Spleen (tissue), 11 donors: ENCODE measurements at regions not wholly inside any gene's neighbourhood (a gene's known extent, or its start where the extent isn't known, plus 50 kb on each side); places are given as distances from the start of the nearest gene placed in this dataset.
A peak's percentile ranks its signal among the peaks of the same experiment; 100 is the strongest.

Experiments
- DNase-seq: peaks from one replicate; pipeline ENCODE4 v3.0.0-alpha.2; 2020
- H3K27ac ChIP-seq, 8 donors: fragments of 200-600 bp; sonication (generic) in 7 of 8; 1 replicate in 4 of 8; 2 replicates in 4 of 8; pipeline versions ENCODE4 v1.5.0 to v1.8.0; 2016 to 2021; ENCODE audit warnings: inconsistent platforms in 4 of 8, mild to moderate bottlenecking in 4 of 8, moderate library complexity in 1 of 8
- H3K27me3 ChIP-seq, 7 donors: fragments of 200-600 bp; sonication (generic) in 6 of 7; replicated peaks in 1 of 7; 1 replicate in 4 of 7; 2 replicates in 3 of 7; pipeline versions ENCODE4 v1.5.0 to v1.8.0; 2016 to 2021; ENCODE audit warnings: inconsistent platforms in 3 of 7, mild to moderate bottlenecking in 1 of 7
- H3K36me3 ChIP-seq, 6 donors: fragments of 200-600 bp; sonication (generic) in 5 of 6; 1 replicate in 4 of 6; 2 replicates in 2 of 6; pipeline versions ENCODE4 v1.5.0 to v1.8.0; 2016 to 2021; ENCODE audit warnings: inconsistent platforms in 2 of 6
- H3K4me1 ChIP-seq, 6 donors: fragments of 200-600 bp; sonication (generic) in 5 of 6; 1 replicate in 3 of 6; 2 replicates in 3 of 6; pipeline versions ENCODE4 v1.5.0 to v1.8.0; 2016 to 2021; ENCODE audit warnings: inconsistent platforms in 3 of 6
- H3K4me3 ChIP-seq, 8 donors: fragments of 200-600 bp; sonication (generic) in 7 of 8; 1 replicate in 4 of 8; 2 replicates in 4 of 8; pipeline versions ENCODE4 v1.5.0 to v1.8.0; 2016 to 2021; ENCODE audit warnings: inconsistent platforms in 4 of 8, mild to moderate bottlenecking in 4 of 8, moderate library complexity in 2 of 8
- H3K9me3 ChIP-seq, 8 donors: fragments of 200-600 bp; sonication (generic) in 7 of 8; 1 replicate in 4 of 8; 2 replicates in 4 of 8; pipeline versions ENCODE4 v1.5.0 to v1.8.0; 2016 to 2021; ENCODE audit warnings: inconsistent platforms in 4 of 8
- CTCF ChIP-seq, 11 experiments: fragments of 200-600 bp in 7 of 11; fragments of 450-650 bp in 4 of 11; sonication (generic) in 4 of 11; IDR thresholded peaks in 8 of 11; conservative IDR thresholded peaks in 3 of 11; 1 replicate in 7 of 11; 2 replicates in 4 of 11; pipeline versions ENCODE4 v1.4.0 to v1.8.0; 2016 to 2021; ENCODE audit warnings: antibody characterized with exemption in 11 of 11, inconsistent platforms in 4 of 11, mild to moderate bottlenecking in 1 of 11
- POLR2A ChIP-seq, 3 donors: fragments of 450-650 bp; IDR thresholded peaks; one replicate each; pipeline ENCODE4 v1.5.1; 2017; ENCODE audit warnings: antibody characterized with exemption in 3 of 3, mild to moderate bottlenecking in 1 of 3
- POLR2AphosphoS5 ChIP-seq, 3 donors: sonication (generic); formaldehyde crosslinking; IDR thresholded peaks; one replicate each; pipeline ENCODE4 v1.5.1; 2017; ENCODE audit warnings: antibody characterized with exemption in 3 of 3
- WGBS, 5 donors: extraction: QIAGEN DNeasy Blood & Tissue Kit in 3 of 5; methylation state at CpG; one replicate each; pipeline versions ENCODE4 v1.1.5 to v1.1.7; 2013 to 2018; 5-methylcytosine and 5-hydroxymethylcytosine counted together
- intact Hi-C: fragments of 100-400 bp; cut with DNase I; formaldehyde crosslinking; loops from one replicate; pipeline ENCODE4 v1.15.0; 2023; ENCODE audit warnings: low total_unique reads
- donor health status: healthy with polysubstance abuse.
- donor health status: DM: no; HTN: no; CAD: no; lungs with moderate emphysema.
- donor health status: DM: no; HTN: no; CAD: no.
- donor health status: Bipolar disorder and iron deficiency.
- donor health status: healthy.
- donor health status: DM: no; HTN: no; CAD: no.
- donor health status: DM: yes; HTN: yes; CAD: no.

DNA sequence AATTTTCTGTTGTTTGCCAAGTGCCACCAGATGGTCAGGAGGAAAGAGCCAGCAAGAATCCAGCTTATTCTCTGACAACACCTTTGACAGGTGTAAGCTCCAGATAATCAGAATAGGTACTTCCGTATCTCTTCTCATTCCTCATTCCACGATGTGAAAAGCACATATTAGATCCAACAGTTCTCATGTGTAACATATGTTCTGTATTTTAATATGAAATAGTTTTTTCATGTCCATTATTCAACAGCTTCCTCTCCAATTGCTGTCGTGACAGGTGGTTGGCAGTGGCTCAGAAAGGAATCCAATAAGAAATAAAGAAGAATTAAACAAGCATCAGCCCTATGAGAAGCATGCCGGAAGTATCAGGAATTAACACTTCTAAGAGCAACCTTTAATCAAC, 1624.7 kb downstream of the MRPL39 start:
- no peak overlapping the region for H3K4me3 ChIP-seq
- TF ChIP-seq CTCF (IDR thresholded peaks at IDR 0.05 in 8 of 11, conservative IDR thresholded peaks at IDR 0.05 in 3 of 11) = no peak
- TF ChIP-seq POLR2A (IDR thresholded peaks at IDR 0.05) = no peak
- TF ChIP-seq POLR2AphosphoS5 (IDR thresholded peaks at IDR 0.05) = no peak
- H3K27ac ChIP-seq = no peak overlapping the region
- DNase-seq = no peak
- peaks cover 0 to 20% (median 14%) of the 10 kb centered on the region in 8 donors for H3K9me3 ChIP-seq
- 67 to 79% (median 68%) methylated on average over 4 of the region's 4 CpGs for WGBS, 5 donors
- H3K27me3 ChIP-seq = no peaks in the 10 kb centered on the region
- intact Hi-C loops = no loop called here
- peaks cover 0 to 18% (median 7%) of the 10 kb centered on the region in 6 donors for H3K4me1 ChIP-seq
- H3K36me3 ChIP-seq = no peaks in the 10 kb centered on the region

DNA sequence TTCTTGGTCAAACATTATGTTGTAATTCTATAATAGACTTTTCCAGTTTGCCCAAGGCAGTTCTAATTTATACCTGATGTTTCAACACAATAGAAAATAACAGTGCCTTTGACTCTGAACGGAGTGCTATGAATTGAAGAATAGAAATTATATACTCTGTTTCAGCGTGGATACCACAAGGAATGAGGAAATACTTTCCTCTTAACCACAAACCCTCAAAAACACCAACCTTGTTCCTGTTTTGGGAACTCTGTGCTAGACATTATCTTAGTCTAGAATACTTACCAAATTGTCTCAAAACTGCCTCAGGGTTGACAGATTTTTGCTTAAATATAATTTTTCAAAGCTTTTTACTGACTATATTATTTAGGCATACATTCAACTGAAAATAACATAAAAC, 1629.3 kb downstream of the MRPL39 start:
- H3K27ac ChIP-seq = no peak overlapping the region
- no peaks in the 10 kb centered on the region for H3K36me3 ChIP-seq
- no peak for DNase-seq
- H3K9me3 ChIP-seq = no peaks in the 10 kb centered on the region
- H3K4me1 ChIP-seq = peaks cover 0 to 20% (median 7%) of the 10 kb centered on the region in 6 donors
- intact Hi-C loops = no loop called here
- H3K4me3 ChIP-seq = no peak overlapping the region
- 11 to 27% (median 20%) methylated on average over 2 of the region's 2 CpGs for WGBS, 5 donors
- no peak for TF ChIP-seq POLR2AphosphoS5 (IDR thresholded peaks at IDR 0.05)
- no peak for TF ChIP-seq CTCF (IDR thresholded peaks at IDR 0.05 in 8 of 11, conservative IDR thresholded peaks at IDR 0.05 in 3 of 11)
- no peak for TF ChIP-seq POLR2A (IDR thresholded peaks at IDR 0.05)
- H3K27me3 ChIP-seq = no peaks in the 10 kb centered on the region

DNA sequence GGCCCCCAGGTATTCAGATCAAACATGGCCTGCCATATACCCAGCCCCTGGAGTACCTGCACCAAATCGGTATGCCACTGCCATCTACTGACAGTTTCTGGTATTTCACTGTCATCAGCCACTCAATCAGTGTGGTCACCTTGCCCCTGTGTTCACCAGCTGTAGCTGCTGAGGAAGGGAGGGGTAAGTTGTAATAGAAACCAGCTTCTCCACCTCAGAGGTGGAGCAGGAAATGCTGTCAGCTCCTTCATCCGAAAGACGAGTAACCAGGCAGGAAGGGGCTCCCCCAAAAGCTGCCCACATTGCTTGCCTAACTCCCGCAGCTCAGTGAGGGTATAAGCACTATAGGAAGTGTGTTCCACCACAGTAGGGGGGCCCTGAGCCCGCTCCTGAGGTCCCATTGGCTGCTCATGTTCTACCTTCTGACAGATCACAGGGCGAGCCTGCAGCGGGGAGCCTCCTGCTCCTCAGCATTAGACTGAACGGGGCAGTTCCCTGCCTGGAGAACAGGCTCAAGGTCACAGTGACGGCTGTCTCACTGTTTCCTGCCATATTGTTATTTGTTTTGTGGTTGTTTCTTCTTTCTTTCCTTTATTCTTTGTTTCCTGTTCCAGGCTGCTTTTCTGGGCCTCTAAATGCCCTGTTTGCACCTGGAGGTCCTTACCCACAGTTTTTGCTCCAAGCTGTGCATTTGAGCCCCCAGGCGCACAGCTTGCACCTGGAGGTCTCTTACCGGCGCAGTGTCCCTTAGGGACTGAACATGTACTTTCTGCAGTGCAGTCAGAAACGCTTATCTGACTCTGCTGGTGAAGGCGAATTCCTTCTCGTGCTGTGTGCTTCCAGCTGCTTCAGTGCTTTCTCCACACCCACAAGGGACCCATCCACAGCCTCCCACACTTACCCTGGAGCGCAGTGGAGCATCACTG, 1638.3 kb downstream of the MRPL39 start:
- H3K9me3 ChIP-seq = no peaks in the 10 kb centered on the region
- DNase-seq = peak; percentile 88
- TF ChIP-seq POLR2AphosphoS5 (IDR thresholded peaks at IDR 0.05) (peak in 2 of 3 donors; percentile 55 to 65), CTCF (IDR thresholded peaks at IDR 0.05 in 8 of 11, conservative IDR thresholded peaks at IDR 0.05 in 3 of 11) (peak; percentile 34 to 95 (median 78)), POLR2A (IDR thresholded peaks at IDR 0.05) (no peak)
- 13 to 30% (median 21%) methylated on average over 16 of the region's 16 CpGs for WGBS, 5 donors
- peaks cover 0 to 25% (median 14%) of the 10 kb centered on the region in 6 donors for H3K4me1 ChIP-seq
- peak overlapping the region in 5 of 8 donors; percentile 19 to 61 (median 22) for H3K4me3 ChIP-seq
- no peaks in the 10 kb centered on the region for H3K27me3 ChIP-seq
- intact Hi-C loops = loop anchor here (5.0 kb wide), 1 partner anchor 122 kb away; no protein-coding TSS in a partner anchor
- no peaks in the 10 kb centered on the region for H3K36me3 ChIP-seq
- H3K27ac ChIP-seq = peak overlapping the region in 5 of 8 donors; percentile 37 to 78 (median 60)

DNA sequence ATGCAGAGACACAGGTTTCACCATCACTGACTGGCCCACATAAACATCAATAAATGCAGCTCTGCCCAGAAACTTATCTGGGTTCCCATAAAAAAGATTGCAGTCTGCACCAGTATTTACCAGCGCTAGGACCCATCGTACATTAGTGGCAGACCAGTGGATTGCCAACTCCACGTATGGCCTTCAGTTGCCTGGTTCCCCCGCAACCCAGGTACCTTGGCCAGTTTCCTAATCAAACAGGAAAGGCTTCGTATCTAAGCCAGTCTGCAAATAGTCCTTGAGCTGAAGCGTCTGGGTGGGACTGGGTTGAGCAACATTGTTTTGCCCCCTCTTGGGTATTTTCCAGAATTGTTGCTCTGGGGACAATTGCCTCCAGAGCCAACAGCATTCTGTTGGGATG, 1639.3 kb downstream of the MRPL39 start:
- intact Hi-C loops = loop anchor here (5.0 kb wide), 1 partner anchor 121 kb away; no protein-coding TSS in a partner anchor
- TF ChIP-seq CTCF (IDR thresholded peaks at IDR 0.05 in 8 of 11, conservative IDR thresholded peaks at IDR 0.05 in 3 of 11) = no peak
- no peak for TF ChIP-seq POLR2A (IDR thresholded peaks at IDR 0.05)
- TF ChIP-seq POLR2AphosphoS5 (IDR thresholded peaks at IDR 0.05) = no peak
- H3K9me3 ChIP-seq = no peaks in the 10 kb centered on the region
- H3K4me3 ChIP-seq = no peak overlapping the region
- H3K27ac ChIP-seq = peak overlapping the region in 1 of 8 donors; percentile 78
- DNase-seq = no peak
- H3K27me3 ChIP-seq = no peaks in the 10 kb centered on the region
- peaks cover 0 to 25% (median 14%) of the 10 kb centered on the region in 6 donors for H3K4me1 ChIP-seq
- H3K36me3 ChIP-seq = no peaks in the 10 kb centered on the region
- WGBS, 5 donors = 50 to 71% (median 59%) methylated on average over 6 of the region's 6 CpGs
